NCI-H1105 (cell line): ENCODE measurements at regions not wholly inside any gene's neighbourhood (a gene's known extent, or its start where the extent isn't known, plus 50 kb on each side); places are given as distances from the start of the nearest gene placed in this dataset.
"Not testable (repeated sequence)": the region's sequence is repeated elsewhere in the genome, so short reads cannot be mapped to it uniquely, and the experiment has no call there.

Source experiments
- DNase-seq: peaks from one replicate; lab custom pipeline; 2025; lab: John Stamatoyannopoulos, UW

- DNase-seq, result no peak
These were observed 1037.1 kb upstream of the NUDT12 start for GRCh38 chr5:104599726-104600125.

- no peak for DNase-seq
These were observed 1035.7 kb upstream of the NUDT12 start for GRCh38 chr5:104598285-104598684.

GRCh38 chr5:104594850-104595249 is 1032.3 kb upstream of the NUDT12 start:
- DNase-seq, result no peak

DNA sequence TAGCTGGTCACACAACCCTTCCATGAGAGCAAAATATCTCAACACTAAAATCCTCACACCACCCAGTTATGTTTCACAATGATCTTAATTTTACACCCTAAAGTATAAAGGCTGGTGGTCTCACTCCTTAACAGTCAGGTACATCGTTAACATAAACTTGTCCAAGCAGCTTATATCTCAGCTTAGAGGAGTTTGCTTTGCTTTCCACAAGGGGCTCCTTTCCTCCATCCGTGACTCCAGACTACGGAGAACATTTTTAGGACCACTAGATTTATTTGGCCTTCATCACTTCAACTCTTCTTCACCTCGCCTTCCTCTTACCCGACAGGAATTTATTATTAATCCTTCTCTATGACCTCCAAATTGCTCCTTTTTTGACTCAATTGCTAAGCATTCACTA is 1014.1 kb upstream of the NUDT12 start:
- DNase-seq, result no peak

- no peak for DNase-seq
These were observed 1011.5 kb upstream of the NUDT12 start for GRCh38 chr5:104573949-104574709.

GRCh38 chr5:104569621-104570020 is 1007.0 kb upstream of the NUDT12 start:
- no peak for DNase-seq

GRCh38 chr5:104564530-104564929 is 1001.9 kb upstream of the NUDT12 start:
- DNase-seq, result no peak

GRCh38 chr5:104556957-104557356 is 994.4 kb upstream of the NUDT12 start:
- no peak for DNase-seq

DNA sequence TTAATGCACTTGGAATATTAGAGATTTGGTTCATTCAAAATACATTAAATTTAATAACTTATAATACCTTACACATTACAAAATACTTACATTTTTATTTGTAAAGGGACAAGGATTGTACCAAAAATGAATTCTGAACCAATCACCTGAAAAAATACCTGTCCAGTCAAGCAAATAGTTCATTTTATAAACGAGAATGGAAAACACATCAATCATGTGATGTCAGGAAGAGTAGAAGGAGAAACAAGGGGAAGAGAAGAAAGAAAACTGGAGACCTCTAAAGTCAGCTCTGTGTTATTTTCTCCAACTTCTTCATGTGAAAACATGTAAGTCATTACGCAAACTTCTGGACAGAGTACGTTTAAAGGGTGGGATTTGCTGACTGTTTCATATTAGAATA is 989.0 kb upstream of the NUDT12 start:
- no peak for DNase-seq

GRCh38 chr5:104546871-104547270 is 984.3 kb upstream of the NUDT12 start:
- DNase-seq, result not testable (repeated sequence)

- DNase-seq, result no peak
These were observed 978.7 kb upstream of the NUDT12 start for GRCh38 chr5:104541141-104541785.

DNA sequence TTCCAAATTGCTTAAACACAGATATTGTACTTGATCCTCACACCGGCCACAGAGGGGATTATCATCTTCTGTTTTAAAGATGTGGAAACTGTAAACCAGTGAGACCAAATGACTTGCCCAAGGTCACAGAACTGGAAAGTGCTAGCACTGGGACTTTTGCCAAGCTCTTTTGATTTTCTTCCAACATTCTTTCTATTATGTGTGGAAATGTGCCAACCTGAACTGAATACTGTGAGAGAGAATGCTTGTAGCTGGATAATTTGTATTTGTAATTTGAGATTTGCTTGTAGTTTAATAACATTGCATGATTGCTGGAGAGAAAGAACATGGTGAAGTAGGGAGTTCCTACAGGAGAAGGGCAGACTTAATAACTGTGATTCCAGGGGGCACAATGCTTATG is 977.9 kb upstream of the NUDT12 start:
- DNase-seq, result no peak

- DNase-seq, result no peak
These were observed 977.2 kb upstream of the NUDT12 start for GRCh38 chr5:104539618-104540350.

- DNase-seq, result no peak
These were observed 976.1 kb upstream of the NUDT12 start for GRCh38 chr5:104538734-104539133.

DNA sequence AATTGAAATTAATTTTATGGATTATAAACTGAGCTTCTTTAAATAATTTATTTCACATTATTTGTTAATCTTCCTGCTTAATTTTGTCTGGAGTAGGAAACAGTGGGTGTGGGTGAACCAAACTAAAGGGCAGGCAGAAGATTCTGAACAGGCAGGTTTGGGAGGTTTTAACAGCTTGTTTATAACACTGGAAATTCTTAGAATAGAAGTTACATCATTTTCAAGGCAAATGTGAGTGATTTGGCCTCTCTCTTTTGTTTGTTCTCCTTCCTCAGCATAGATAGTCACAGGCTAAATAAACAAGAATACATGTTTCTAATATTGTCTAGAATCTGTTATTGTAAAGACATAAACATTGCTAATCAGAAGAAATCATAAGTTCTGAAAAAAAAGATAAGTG is 970.9 kb upstream of the NUDT12 start:
- DNase-seq, result no peak

- no peak for DNase-seq
These were observed 964.3 kb upstream of the NUDT12 start for GRCh38 chr5:104526866-104527265.

DNA sequence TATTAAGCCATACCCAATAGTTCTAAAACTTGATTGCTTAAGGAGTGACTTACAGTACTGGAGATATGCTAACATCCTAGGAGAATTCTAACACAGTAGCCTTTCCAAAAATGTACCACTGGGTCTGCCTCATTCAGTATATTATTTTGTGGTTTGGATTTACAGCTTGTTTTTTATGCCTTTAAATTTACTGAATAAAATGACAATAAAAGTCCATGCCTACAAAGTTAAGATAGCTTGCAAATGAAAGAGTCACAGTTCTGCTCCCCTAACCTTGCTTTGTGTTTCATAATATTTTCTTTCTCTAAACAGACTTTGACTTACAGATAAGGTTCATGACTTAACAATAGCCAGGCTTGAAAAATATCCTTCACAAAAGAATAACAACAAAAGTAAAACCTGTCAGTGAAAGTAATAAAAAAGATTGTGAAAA is 951.1 kb upstream of the NUDT12 start:
- DNase-seq, result no peak

DNA sequence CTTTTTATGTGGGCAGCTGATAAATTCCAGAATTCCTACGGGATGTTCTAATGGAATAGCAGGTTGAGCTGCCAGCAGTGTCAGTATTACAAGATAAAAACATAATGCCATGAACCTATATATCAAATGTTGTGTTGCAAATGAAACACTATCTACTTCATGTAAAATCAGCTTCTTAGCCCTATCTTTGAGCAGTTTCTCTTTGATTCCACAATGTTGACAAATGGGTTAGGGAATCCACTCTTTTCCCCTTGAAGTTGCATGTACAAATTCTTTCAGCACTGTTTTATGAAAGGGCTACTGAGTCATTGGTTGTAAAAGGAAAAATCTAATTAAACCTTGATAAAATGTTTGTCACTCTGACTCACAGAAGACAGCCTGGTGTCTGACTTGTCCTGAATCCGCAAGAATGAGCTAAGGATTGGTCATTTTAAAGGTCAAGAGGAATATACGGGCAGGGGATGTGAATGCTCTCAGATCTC is 950.6 kb upstream of the NUDT12 start:
- DNase-seq, result no peak

DNA sequence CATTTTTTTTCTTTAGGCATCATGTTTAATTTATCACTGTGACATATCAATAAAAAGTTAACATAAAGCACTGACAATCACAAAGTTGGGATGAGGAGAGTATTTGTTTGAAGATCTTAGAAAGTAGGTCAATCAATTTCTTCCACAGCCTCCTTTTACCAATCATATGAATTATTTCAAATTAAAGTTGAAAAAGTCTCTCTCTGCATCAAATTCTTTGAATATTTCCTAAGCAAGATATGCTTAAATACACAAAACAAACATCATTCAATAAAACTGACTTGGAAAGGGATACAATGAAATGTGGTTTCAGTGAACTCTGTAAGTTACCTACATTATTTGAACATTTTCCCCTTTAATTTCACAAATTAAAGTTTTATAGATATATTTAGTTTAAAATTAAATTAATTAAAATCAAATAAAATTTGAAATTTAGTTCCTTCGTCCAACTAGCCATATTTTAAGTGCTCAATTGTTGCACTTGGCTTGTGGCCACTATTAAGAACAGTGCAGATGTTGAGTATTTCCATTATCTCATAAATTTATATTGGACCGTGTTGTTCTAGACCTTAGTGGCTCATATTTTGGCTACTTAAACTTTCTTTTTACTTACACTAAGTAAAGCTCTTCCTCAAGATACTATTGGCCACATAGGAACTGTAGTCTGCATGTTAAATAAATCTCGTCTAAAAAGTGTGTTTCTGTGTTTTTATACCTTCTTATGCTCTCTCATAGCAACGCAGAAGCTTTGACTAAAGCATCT is 949.7 kb upstream of the NUDT12 start:
- DNase-seq, result no peak

DNA sequence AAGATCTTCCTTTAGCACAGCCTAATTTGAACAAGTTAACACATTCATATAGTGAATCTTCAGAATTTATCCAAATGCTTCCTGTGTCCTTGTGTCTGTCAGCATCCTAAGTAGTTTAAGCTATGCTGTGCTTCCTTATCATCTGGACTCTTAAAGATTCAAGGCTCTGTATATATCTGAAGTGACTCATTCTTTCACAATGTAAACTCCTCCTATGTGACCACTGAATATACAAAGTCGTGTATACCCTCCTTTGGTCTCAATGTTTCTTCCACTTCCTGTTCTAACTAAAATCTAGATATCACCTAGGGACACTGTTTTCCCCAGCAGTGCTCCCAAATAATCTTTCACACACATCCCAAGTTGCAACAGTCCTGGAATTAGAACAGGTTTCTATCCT is 935.7 kb upstream of the NUDT12 start:
- no peak for DNase-seq

- no peak for DNase-seq
These were observed 931.5 kb upstream of the NUDT12 start for GRCh38 chr5:104494083-104494482.

GRCh38 chr5:104472811-104473210 is 910.2 kb upstream of the NUDT12 start:
- DNase-seq, result no peak
